Keratinocyte (primary cell): ENCODE measurements at regions not wholly inside any gene's neighbourhood (a gene's known extent, or its start where the extent isn't known, plus 50 kb on each side); places are given as distances from the start of the nearest gene placed in this dataset.

Experiments used
- DNase-seq: peaks from one replicate; pipeline ENCODE4 v3.0.0-alpha.2; 2011; ENCODE audit warnings: low read depth, missing footprints, low spot score
- FAIRE-seq: peaks from 2 replicates; lab custom pipeline; 2011; peaks lifted over from hg19 to GRCh38; lab: Jason Lieb, UNC
- H2AFZ ChIP-seq: 2 replicates; pipeline ENCODE4 v1.6.0; 2012; ENCODE audit warnings: low read length, control low read depth, inconsistent platforms; ENCODE audit not compliant: control insufficient read depth
- H3K27ac ChIP-seq: 2 replicates; pipeline ENCODE4 v1.5.1; 2011; ENCODE audit warnings: low read length; ENCODE audit not compliant: control insufficient read depth, insufficient read depth
- H3K27me3 ChIP-seq: 3 replicates; pipeline ENCODE4 v1.6.0; 2011; ENCODE audit warnings: low read length; ENCODE audit not compliant: control insufficient read depth, insufficient read depth; ENCODE audit errors: extremely low read depth
- H3K36me3 ChIP-seq, 2 experiments: 2 replicates in 1 of 2; 3 replicates in 1 of 2; pipeline ENCODE4 v1.5.1; 2011; ENCODE audit warnings: low read length in 2 of 2, mild to moderate bottlenecking in 1 of 2; ENCODE audit not compliant: control insufficient read depth in 2 of 2, insufficient read depth in 2 of 2; ENCODE audit errors: extremely low read depth in 1 of 2
- H3K4me1 ChIP-seq: 3 replicates; pipeline ENCODE4 v1.5.1; 2011; ENCODE audit warnings: low read length; ENCODE audit not compliant: control insufficient read depth, insufficient read depth; ENCODE audit errors: extremely low read depth
- H3K4me2 ChIP-seq: 3 replicates; pipeline ENCODE4 v1.6.0; 2011; ENCODE audit warnings: low read depth, low read length; ENCODE audit not compliant: control insufficient read depth, insufficient read depth; ENCODE audit errors: extremely low read depth
- H3K4me3 ChIP-seq, 3 experiments: fragments of 200-600 bp in 1 of 3; sonication (generic) in 1 of 3; 2 replicates in 2 of 3; 3 replicates in 1 of 3; pipeline ENCODE4 v1.5.1; 2011 to 2016; ENCODE audit warnings: low read length in 3 of 3, mild to moderate bottlenecking in 3 of 3, control low read depth in 2 of 3, inconsistent platforms in 1 of 3, low read depth in 1 of 3, mixed read lengths in 1 of 3, mixed run types in 1 of 3, moderate library complexity in 1 of 3; ENCODE audit not compliant: control insufficient read depth in 2 of 3, insufficient read depth in 2 of 3; ENCODE audit errors: extremely low read depth in 1 of 3
- H3K79me2 ChIP-seq: 2 replicates; pipeline ENCODE4 v1.6.0; 2012; ENCODE audit warnings: low read length; ENCODE audit not compliant: control insufficient read depth, insufficient read depth
- H3K9ac ChIP-seq: 3 replicates; pipeline ENCODE4 v1.6.0; 2011; ENCODE audit warnings: low read length; ENCODE audit not compliant: control insufficient read depth, insufficient read depth; ENCODE audit errors: extremely low read depth
- H3K9me1 ChIP-seq: 3 replicates; pipeline ENCODE4 v1.6.0; 2011; ENCODE audit warnings: low read length; ENCODE audit not compliant: control insufficient read depth, insufficient read depth; ENCODE audit errors: extremely low read depth
- H3K9me3 ChIP-seq: 2 replicates; pipeline ENCODE4 v1.5.1; 2012; ENCODE audit warnings: low read depth, low read length; ENCODE audit not compliant: control insufficient read depth
- H4K20me1 ChIP-seq: 3 replicates; pipeline ENCODE4 v1.6.0; 2011; ENCODE audit warnings: low read length; ENCODE audit not compliant: control insufficient read depth, insufficient read depth; ENCODE audit errors: extremely low read depth
- CTCF ChIP-seq, 3 experiments: IDR thresholded peaks in 1 of 3; conservative IDR thresholded peaks in 1 of 3; optimal IDR thresholded peaks in 1 of 3; 2 replicates in 2 of 3; 3 replicates in 1 of 3; pipeline versions ENCODE3 to v1.5.1; 2011; ENCODE audit warnings: low read length in 3 of 3, mild to moderate bottlenecking in 3 of 3, moderate library complexity in 2 of 3, control low read depth in 1 of 3, inconsistent platforms in 1 of 3; ENCODE audit not compliant: insufficient read depth in 2 of 3; ENCODE audit errors: extremely low read depth in 1 of 3
- EZH2 ChIP-seq: IDR thresholded peaks from one replicate; pipeline ENCODE4 v1.6.1; 2012; ENCODE audit warnings: inconsistent platforms, mild to moderate bottlenecking, low read length, moderate library complexity
- dilution Hi-C: fragments of 300-500 bp; cut with MboI; formaldehyde crosslinking; loops from one replicate; pipeline ENCODE4 v1.7.0; 2020; ENCODE audit warnings: low sequenced_read_pairs; ENCODE audit not compliant: extremely low pct_ligation_motif_present

- H3K27ac ChIP-seq, result no peak overlapping the region
- H3K79me2 ChIP-seq, result no peaks in the 10 kb centered on the region
- H3K4me3 ChIP-seq, result no peak overlapping the region
- H3K4me2 ChIP-seq, result no peak overlapping the region
- no peaks in the 10 kb centered on the region for H3K27me3 ChIP-seq
- no peaks in the 10 kb centered on the region for H4K20me1 ChIP-seq
- H3K9ac ChIP-seq, result no peak overlapping the region
- no peaks in the 10 kb centered on the region for H3K9me1 ChIP-seq
- no peaks in the 10 kb centered on the region for H3K9me3 ChIP-seq
- H2AFZ ChIP-seq, result no peak overlapping the region
- DNase-seq, result no peak
- no peaks in the 10 kb centered on the region for H3K36me3 ChIP-seq
- TF ChIP-seq EZH2, result no peak
- no peak for TF ChIP-seq CTCF (optimal IDR thresholded peaks at IDR 0.05 in 1 of 3, IDR thresholded peaks at IDR 0.05 in 1 of 3, conservative IDR thresholded peaks at IDR 0.05 in 1 of 3; ENCODE audit: extremely low read depth in 1 of 3, insufficient read depth in 2 of 3, low read length in 3 of 3)
- no peak for FAIRE-seq
- dilution Hi-C loops, result no loop called here
- no peaks in the 10 kb centered on the region for H3K4me1 ChIP-seq
Observed at GRCh38 chr18:40018266-40018665, 1936.8 kb upstream of the PIK3C3 start.

- no peak overlapping the region for H3K27ac ChIP-seq
- TF ChIP-seq CTCF (optimal IDR thresholded peaks at IDR 0.05 in 1 of 3, IDR thresholded peaks at IDR 0.05 in 1 of 3, conservative IDR thresholded peaks at IDR 0.05 in 1 of 3; ENCODE audit: extremely low read depth in 1 of 3, insufficient read depth in 2 of 3, low read length in 3 of 3) (no peak), EZH2 (no peak)
- no peaks in the 10 kb centered on the region for H3K9me1 ChIP-seq
- H2AFZ ChIP-seq, result no peak overlapping the region
- H3K36me3 ChIP-seq, result no peaks in the 10 kb centered on the region
- no peaks in the 10 kb centered on the region for H3K4me1 ChIP-seq
- H3K4me2 ChIP-seq, result no peak overlapping the region
- FAIRE-seq, result no peak
- H3K9ac ChIP-seq, result no peak overlapping the region
- H3K27me3 ChIP-seq, result no peaks in the 10 kb centered on the region
- dilution Hi-C loops, result no loop called here
- H3K9me3 ChIP-seq, result no peaks in the 10 kb centered on the region
- H4K20me1 ChIP-seq, result no peaks in the 10 kb centered on the region
- H3K79me2 ChIP-seq, result no peaks in the 10 kb centered on the region
- no peak overlapping the region for H3K4me3 ChIP-seq
- no peak for DNase-seq
Observed at GRCh38 chr18:40017021-40017420, 1938.0 kb upstream of the PIK3C3 start.
